HL-60 (cell line): ENCODE measurements at regions not wholly inside any gene's neighbourhood (a gene's known extent, or its start where the extent isn't known, plus 50 kb on each side); places are given as distances from the start of the nearest gene placed in this dataset.

Experiments
- CTCF ChIP-seq: IDR thresholded peaks from one replicate; pipeline ENCODE4 v1.5.1; 2011; ENCODE audit warnings: low read length, control low read depth, inconsistent platforms; ENCODE audit not compliant: insufficient read depth
- POLR2AphosphoS5 ChIP-seq: IDR thresholded peaks from 2 replicates; pipeline ENCODE4 v1.6.1; 2012; ENCODE audit warnings: low read depth

- TF ChIP-seq CTCF (no peak), POLR2AphosphoS5 (no peak)
These were observed 1257.3 kb upstream of the DIAPH2 start for GRCh38 chrX:95427389-95427788.
